Endothelial cell (in vitro differentiated cells): ENCODE measurements at regions not wholly inside any gene's neighbourhood (a gene's known extent, or its start where the extent isn't known, plus 50 kb on each side); places are given as distances from the start of the nearest gene placed in this dataset.

Source experiments
- DNase-seq: peaks from one replicate; pipeline ENCODE4 v3.0.0; 2021; ENCODE audit warnings: low spot score
- H3K27ac Mint-ChIP-seq: one replicate; pipeline ENCODE4 v1.8.0; 2021; ENCODE audit warnings: mixed read lengths, inconsistent platforms; ENCODE audit not compliant: unreplicated experiment
- H3K27me3 Mint-ChIP-seq: one replicate; pipeline ENCODE4 v1.8.0; 2021; ENCODE audit warnings: mild to moderate bottlenecking, moderate library complexity, mixed read lengths, inconsistent platforms; ENCODE audit not compliant: unreplicated experiment
- H3K36me3 Mint-ChIP-seq: one replicate; pipeline ENCODE4 v1.8.0; 2021; ENCODE audit warnings: mild to moderate bottlenecking, low read depth, mixed read lengths, inconsistent platforms; ENCODE audit not compliant: unreplicated experiment
- H3K4me1 Mint-ChIP-seq: one replicate; pipeline ENCODE4 v1.8.0; 2021; ENCODE audit warnings: mild to moderate bottlenecking, mixed read lengths, inconsistent platforms; ENCODE audit not compliant: unreplicated experiment
- H3K4me3 Mint-ChIP-seq: one replicate; pipeline ENCODE4 v1.8.0; 2021; ENCODE audit warnings: mild to moderate bottlenecking, mixed read lengths, inconsistent platforms; ENCODE audit not compliant: unreplicated experiment
- H3K9me3 Mint-ChIP-seq: one replicate; pipeline ENCODE4 v1.8.0; 2021; ENCODE audit warnings: mixed read lengths, inconsistent platforms; ENCODE audit not compliant: unreplicated experiment
- CTCF ChIP-seq: fragments of 200-600 bp; sonication (generic); IDR thresholded peaks from one replicate; pipeline ENCODE4 v1.5.0; 2021; ENCODE audit warnings: antibody characterized with exemption; ENCODE audit not compliant: unreplicated experiment

- no peak for DNase-seq
Measured at GRCh38 chr5:34587355-34588241, 68.5 kb upstream of the RAI14 start.

GRCh38 chr5:34589832-34590231 is 66.3 kb upstream of the RAI14 start:
- H3K27ac Mint-ChIP-seq, result no peak overlapping the region
- peaks cover 4% of the 10 kb centered on the region for H3K36me3 Mint-ChIP-seq
- no peak for DNase-seq
- no peak overlapping the region for H3K4me3 Mint-ChIP-seq
- H3K4me1 Mint-ChIP-seq, result peaks cover 27% of the 10 kb centered on the region
- TF ChIP-seq CTCF, result no peak
- no peaks in the 10 kb centered on the region for H3K9me3 Mint-ChIP-seq
- peaks cover 3% of the 10 kb centered on the region for H3K27me3 Mint-ChIP-seq

More at GRCh38 chr5:34587355-34588241, 68.5 kb upstream of the RAI14 start:
- H3K9me3 Mint-ChIP-seq, result no peaks in the 10 kb centered on the region
- H3K36me3 Mint-ChIP-seq, result peaks cover 4% of the 10 kb centered on the region
- TF ChIP-seq CTCF, result no peak
- H3K27ac Mint-ChIP-seq, result no peak overlapping the region
- H3K27me3 Mint-ChIP-seq, result peaks cover 3% of the 10 kb centered on the region
- peaks cover 41% of the 10 kb centered on the region for H3K4me1 Mint-ChIP-seq
- no peak overlapping the region for H3K4me3 Mint-ChIP-seq

- Mint-ChIP-seq H3K4me1 (peaks cover 13% of the 10 kb centered on the region), H3K27ac (no peak overlapping the region)
Measured at GRCh38 chr5:34591723-34592122, 64.4 kb upstream of the RAI14 start.

GRCh38 chr5:34597034-34598027 is 58.8 kb upstream of the RAI14 start:
- Mint-ChIP-seq H3K9me3 (no peaks in the 10 kb centered on the region), H3K36me3 (no peaks in the 10 kb centered on the region), H3K4me3 (no peak overlapping the region), H3K27ac (no peak overlapping the region), H3K4me1 (peaks cover 3% of the 10 kb centered on the region), H3K27me3 (peaks cover 1% of the 10 kb centered on the region)
- TF ChIP-seq CTCF, result no peak
- no peak for DNase-seq

More at GRCh38 chr5:34591723-34592122, 64.4 kb upstream of the RAI14 start:
- Mint-ChIP-seq H3K9me3 (no peaks in the 10 kb centered on the region), H3K4me3 (no peak overlapping the region), H3K27me3 (peaks cover 3% of the 10 kb centered on the region), H3K36me3 (no peaks in the 10 kb centered on the region)
- no peak for DNase-seq
- no peak for TF ChIP-seq CTCF
